ENCODE measurements at regions not wholly inside any gene's neighbourhood (a gene's known extent, or its start where the extent isn't known, plus 50 kb on each side); places are given as distances from the start of the nearest gene placed in this dataset.
"Not testable (repeated sequence)": the region's sequence is repeated elsewhere in the genome, so short reads cannot be mapped to it uniquely, and the experiment has no call there.

GRCh38 chr3:82002491-82002890 lies 241.0 kb upstream of the GBE1 start:
- no peak for DNase-seq

- no peak for DNase-seq
These were observed 240.0 kb upstream of the GBE1 start for GRCh38 chr3:82001276-82001923.

GRCh38 chr3:82000773-82001172 lies 239.3 kb upstream of the GBE1 start:
- no peak for DNase-seq

GRCh38 chr3:82000350-82000749 lies 238.9 kb upstream of the GBE1 start:
- no peak for DNase-seq

- DNase-seq: no peak
These were observed 237.5 kb upstream of the GBE1 start for GRCh38 chr3:81998907-81999306.

- DNase-seq: peak; percentile 64
These were observed 236.8 kb upstream of the GBE1 start for GRCh38 chr3:81998139-81998755.

- DNase-seq: no peak
These were observed 235.9 kb upstream of the GBE1 start for GRCh38 chr3:81997390-81997789.

GRCh38 chr3:81995329-81995728 lies 233.9 kb upstream of the GBE1 start:
- DNase-seq: no peak

GRCh38 chr3:81989758-81990157 lies 228.3 kb upstream of the GBE1 start:
- DNase-seq: no peak

GRCh38 chr3:81989274-81989673 lies 227.8 kb upstream of the GBE1 start:
- no peak for DNase-seq

GRCh38 chr3:81987412-81987811 lies 226.0 kb upstream of the GBE1 start:
- not testable (repeated sequence) for DNase-seq

- DNase-seq: no peak
These were observed 224.7 kb upstream of the GBE1 start for GRCh38 chr3:81985996-81986723.

GRCh38 chr3:81983382-81983781 lies 221.9 kb upstream of the GBE1 start:
- DNase-seq: no peak

GRCh38 chr3:81980596-81981494 lies 219.4 kb upstream of the GBE1 start:
- no peak for DNase-seq

GRCh38 chr3:81974751-81975150 lies 213.3 kb upstream of the GBE1 start:
- DNase-seq: no peak

GRCh38 chr3:81968658-81969057 lies 207.2 kb upstream of the GBE1 start:
- peak; percentile 65 for DNase-seq

GRCh38 chr3:81967393-81967792 lies 205.9 kb upstream of the GBE1 start:
- peak; percentile 71 for DNase-seq

GRCh38 chr3:81965696-81966095 lies 204.3 kb upstream of the GBE1 start:
- DNase-seq: no peak

- DNase-seq: no peak
These were observed 201.0 kb upstream of the GBE1 start for GRCh38 chr3:81962396-81962795.

- peak; percentile 93 for DNase-seq
These were observed 197.7 kb upstream of the GBE1 start for GRCh38 chr3:81958972-81959640.

- DNase-seq: peak; percentile 24
These were observed 194.4 kb upstream of the GBE1 start for GRCh38 chr3:81955878-81956277.

GRCh38 chr3:81953111-81953510 lies 191.7 kb upstream of the GBE1 start:
- DNase-seq: peak; percentile 10
